ENCODE measurements at regions not wholly inside any gene's neighbourhood (a gene's known extent, or its start where the extent isn't known, plus 50 kb on each side); places are given as distances from the start of the nearest gene placed in this dataset.

DNA sequence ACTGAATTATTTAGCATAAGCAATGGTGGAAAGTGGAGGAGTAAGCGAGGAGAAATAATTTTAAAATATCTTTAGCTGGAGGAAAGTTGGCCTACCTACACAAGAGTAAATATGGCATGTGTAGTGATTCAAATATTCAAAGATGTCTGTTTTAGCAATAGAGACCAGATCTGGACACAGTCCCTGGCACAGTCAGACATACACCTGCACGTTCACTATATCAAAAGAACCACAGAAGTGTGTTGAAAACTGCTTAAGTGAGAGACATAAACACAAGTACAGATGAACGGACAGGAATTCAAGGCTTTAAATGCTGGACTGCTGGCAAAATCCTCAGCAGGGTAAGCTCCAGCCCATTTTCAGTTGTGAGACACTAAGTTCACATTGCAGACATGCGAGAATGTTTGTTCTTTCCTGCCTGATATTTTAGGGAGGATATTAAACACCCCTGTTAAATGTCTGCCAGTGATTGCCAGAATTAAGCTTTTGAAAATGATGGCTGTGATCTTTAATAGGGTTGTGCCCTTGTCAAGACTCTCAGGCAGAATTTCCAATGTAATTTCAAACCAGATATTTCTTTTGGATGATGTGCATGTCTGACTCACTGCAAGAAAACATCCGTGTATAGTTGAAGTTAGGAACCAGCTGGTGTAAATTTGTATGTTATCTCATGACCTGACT is 810.6 kb downstream of the TLE4 start:
- TF ChIP-seq EP300 (IDR thresholded peaks at IDR 0.05) (no peak), POLR2A (IDR thresholded peaks at IDR 0.05) (no peak), CTCF (IDR thresholded peaks at IDR 0.05) (no peak)

Data from upper lobe of left lung (tissue), 4 donors.